Mucosa of rectum (tissue), 2 donors: ENCODE measurements at regions not wholly inside any gene's neighbourhood (a gene's known extent, or its start where the extent isn't known, plus 50 kb on each side); places are given as distances from the start of the nearest gene placed in this dataset.

Experiments used
- H3K27ac ChIP-seq, 2 donors: one replicate each; pipeline ENCODE4 v1.7.0; 2013; ENCODE audit warnings: inconsistent platforms in 2 of 2, low read depth in 2 of 2, low read length in 2 of 2
- H3K27me3 ChIP-seq, 2 donors: one replicate each; pipeline ENCODE4 v1.7.0; 2013; ENCODE audit warnings: low read length in 2 of 2; ENCODE audit not compliant: control insufficient read depth in 2 of 2, insufficient read depth in 2 of 2
- H3K36me3 ChIP-seq, 2 donors: one replicate each; pipeline ENCODE4 v1.7.0; 2013; ENCODE audit warnings: low read length in 2 of 2; ENCODE audit not compliant: control insufficient read depth in 2 of 2, insufficient read depth in 2 of 2
- H3K4me1 ChIP-seq, 2 donors: one replicate each; pipeline ENCODE4 v1.7.0; 2013; ENCODE audit warnings: low read length in 2 of 2, mild to moderate bottlenecking in 1 of 2; ENCODE audit not compliant: control insufficient read depth in 2 of 2, insufficient read depth in 2 of 2
- H3K4me3 ChIP-seq, 2 donors: one replicate each; pipeline ENCODE4 v1.7.0; 2013; ENCODE audit warnings: low read length in 2 of 2
- H3K9ac ChIP-seq, 2 donors: one replicate each; pipeline ENCODE4 v1.7.0; 2013; ENCODE audit warnings: low read length in 2 of 2, low read depth in 1 of 2, mild to moderate bottlenecking in 1 of 2
- H3K9me3 ChIP-seq, 2 donors: one replicate each; pipeline ENCODE4 v1.7.0; 2013; ENCODE audit warnings: low read length in 2 of 2; ENCODE audit not compliant: control insufficient read depth in 2 of 2
- donor health status: healthy.
- donor health status: Normal muscosa, but diverticular disease.

- Histone ChIP-seq H3K27ac (peak overlapping the region in 1 of 2 donors; percentile 33), H3K9ac (no peak overlapping the region), H3K4me1 (peaks cover 0 to 6% of the 10 kb centered on the region in 2 donors), H3K27me3 (no peaks in the 10 kb centered on the region), H3K4me3 (no peak overlapping the region), H3K36me3 (no peaks in the 10 kb centered on the region), H3K9me3 (no peaks in the 10 kb centered on the region)
These were observed 259.1 kb downstream of the SYK start for GRCh38 chr9:91060520-91061343.

DNA sequence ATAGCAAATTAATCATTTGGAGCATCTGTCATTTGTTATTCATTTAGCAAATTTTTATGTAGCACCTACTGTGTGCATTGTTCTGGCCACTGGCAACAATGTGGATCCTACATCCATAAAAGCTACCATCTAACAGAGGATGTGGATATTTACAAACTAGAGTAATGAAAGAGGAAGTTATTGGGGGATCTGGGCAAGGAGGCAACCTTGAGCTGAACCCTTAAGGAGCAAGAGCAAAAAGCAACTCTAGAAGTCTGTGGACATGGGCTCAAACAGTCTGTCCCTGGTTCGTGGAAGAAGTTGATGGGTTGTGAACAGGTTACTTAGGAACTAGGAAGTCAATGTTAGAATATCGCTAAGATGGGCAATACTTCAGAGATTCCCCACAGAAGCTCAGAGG lies 259.9 kb downstream of the SYK start:
- Histone ChIP-seq H3K9ac (no peak overlapping the region), H3K36me3 (no peaks in the 10 kb centered on the region), H3K4me3 (no peak overlapping the region), H3K4me1 (peaks cover 0 to 6% of the 10 kb centered on the region in 2 donors), H3K27ac (no peak overlapping the region), H3K27me3 (no peaks in the 10 kb centered on the region), H3K9me3 (no peaks in the 10 kb centered on the region)

DNA sequence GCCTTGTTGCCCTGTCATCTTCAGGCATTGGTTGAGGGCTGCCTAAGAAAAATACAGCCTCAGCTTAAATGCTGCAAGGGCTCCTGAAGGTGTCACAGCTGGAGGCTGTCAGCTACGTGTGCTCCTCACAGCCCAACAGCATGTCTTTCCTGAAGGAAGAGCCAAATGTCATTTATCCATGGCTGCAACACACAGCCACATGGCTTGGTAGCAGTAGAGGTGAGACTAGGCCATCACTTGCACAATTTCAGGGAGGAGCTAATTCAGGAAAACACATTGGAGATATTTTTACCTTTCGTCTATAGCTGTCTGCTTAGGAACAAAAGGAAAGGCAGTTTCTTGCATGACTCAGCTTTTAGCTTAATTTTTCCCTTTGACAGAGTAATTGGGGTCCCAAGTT lies 260.7 kb downstream of the SYK start:
- H3K4me1 ChIP-seq = peaks cover 0 to 6% of the 10 kb centered on the region in 2 donors
- H3K27me3 ChIP-seq = no peaks in the 10 kb centered on the region
- H3K9me3 ChIP-seq = no peaks in the 10 kb centered on the region
- H3K4me3 ChIP-seq = no peak overlapping the region
- no peak overlapping the region for H3K27ac ChIP-seq
- no peak overlapping the region for H3K9ac ChIP-seq
- no peaks in the 10 kb centered on the region for H3K36me3 ChIP-seq

- no peaks in the 10 kb centered on the region for H3K36me3 ChIP-seq
- no peak overlapping the region for H3K4me3 ChIP-seq
- no peak overlapping the region for H3K9ac ChIP-seq
- H3K27me3 ChIP-seq = no peaks in the 10 kb centered on the region
- no peaks in the 10 kb centered on the region for H3K9me3 ChIP-seq
- no peak overlapping the region for H3K27ac ChIP-seq
- H3K4me1 ChIP-seq = peaks cover 0 to 6% of the 10 kb centered on the region in 2 donors
These were observed 261.9 kb downstream of the SYK start for GRCh38 chr9:91063471-91063870.

DNA sequence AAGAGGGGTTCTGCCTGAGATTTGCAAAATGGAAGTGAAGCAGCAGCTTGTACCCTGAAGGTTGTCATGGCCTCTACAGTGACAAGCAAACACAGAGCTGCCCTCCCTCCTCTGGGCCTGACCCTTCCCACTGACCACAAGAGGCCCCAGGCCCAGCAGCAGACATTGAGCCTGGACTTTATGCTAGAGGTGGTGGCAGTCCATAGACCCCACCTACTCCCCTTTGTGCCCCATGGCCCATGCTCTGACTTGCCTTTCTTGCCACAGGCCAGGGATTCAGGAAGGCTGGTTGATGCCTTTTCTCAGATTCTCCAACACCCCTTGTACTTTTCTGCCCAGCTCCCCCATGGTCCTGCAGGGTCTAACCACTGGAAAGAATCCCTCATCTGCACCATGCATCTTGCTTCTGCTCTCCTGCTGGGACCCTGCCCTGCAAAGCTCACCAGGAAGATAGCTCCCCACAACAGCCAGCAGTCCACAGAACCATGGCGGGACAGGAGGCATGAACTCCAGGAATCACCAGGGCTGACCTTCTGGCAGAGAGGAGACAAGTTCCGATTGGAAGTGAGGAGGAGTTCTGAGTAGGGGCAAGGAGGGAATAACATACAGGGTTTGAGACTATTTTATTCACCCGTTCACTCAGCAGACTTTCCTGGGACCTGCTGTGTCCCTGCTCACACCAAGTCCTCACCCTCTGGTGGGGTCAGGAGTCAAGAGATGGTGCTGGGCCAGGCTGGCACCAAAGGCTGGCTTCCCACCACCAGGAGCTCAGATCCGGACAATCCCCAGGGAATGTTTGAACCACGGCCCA lies 263.8 kb downstream of the SYK start:
- Histone ChIP-seq H3K27ac (no peak overlapping the region), H3K9ac (no peak overlapping the region), H3K9me3 (no peaks in the 10 kb centered on the region), H3K36me3 (no peaks in the 10 kb centered on the region), H3K27me3 (no peaks in the 10 kb centered on the region), H3K4me3 (no peak overlapping the region), H3K4me1 (peaks cover 0 to 6% of the 10 kb centered on the region in 2 donors)

DNA sequence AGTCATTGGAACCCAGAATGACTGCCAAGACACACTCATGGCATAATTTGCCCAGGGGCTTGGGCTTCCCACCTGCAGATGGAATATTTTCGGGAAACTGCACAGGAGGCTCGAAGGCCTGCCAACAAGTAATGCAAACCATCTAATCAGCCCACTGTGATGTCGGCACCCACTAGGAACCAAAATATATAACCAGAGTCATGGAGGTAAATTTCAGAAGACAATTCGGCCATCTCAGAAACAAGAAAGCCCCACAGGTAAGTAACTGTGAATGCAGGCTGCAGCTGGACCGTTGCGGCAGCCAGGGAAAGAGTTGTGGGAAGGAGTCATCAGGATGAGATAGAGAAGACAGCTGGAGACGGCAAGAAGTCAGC lies 264.4 kb downstream of the SYK start:
- Histone ChIP-seq H3K27ac (no peak overlapping the region), H3K4me1 (peaks cover 0 to under 1% of the 10 kb centered on the region in 2 donors), H3K36me3 (no peaks in the 10 kb centered on the region), H3K27me3 (no peaks in the 10 kb centered on the region), H3K9ac (no peak overlapping the region), H3K9me3 (no peaks in the 10 kb centered on the region), H3K4me3 (no peak overlapping the region)

DNA sequence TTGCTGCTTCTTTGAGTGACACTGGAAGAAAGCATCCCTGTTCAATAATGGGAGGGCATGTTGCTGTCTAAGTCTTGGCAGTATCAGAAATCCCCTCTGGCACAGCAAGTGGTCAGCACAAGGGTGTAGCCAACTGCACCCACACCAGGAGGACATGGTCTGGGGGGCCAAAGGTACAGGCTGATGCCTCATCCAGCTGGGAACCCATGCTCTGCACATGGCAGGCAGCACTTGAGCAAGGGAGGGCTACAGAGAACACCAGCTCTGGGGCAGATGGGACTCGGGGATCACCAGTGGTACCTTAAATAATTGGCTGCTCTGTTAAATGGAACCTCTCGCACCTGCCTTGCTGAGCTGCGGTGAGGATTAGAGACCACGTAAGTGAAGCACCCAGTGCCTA lies 265.2 kb downstream of the SYK start:
- H3K36me3 ChIP-seq = no peaks in the 10 kb centered on the region
- no peaks in the 10 kb centered on the region for H3K4me1 ChIP-seq
- no peak overlapping the region for H3K4me3 ChIP-seq
- no peak overlapping the region for H3K27ac ChIP-seq
- no peak overlapping the region for H3K9ac ChIP-seq
- no peaks in the 10 kb centered on the region for H3K9me3 ChIP-seq
- H3K27me3 ChIP-seq = no peaks in the 10 kb centered on the region

GRCh38 chr9:91067306-91067860 lies 265.8 kb downstream of the SYK start:
- no peaks in the 10 kb centered on the region for H3K4me1 ChIP-seq
- no peak overlapping the region for H3K27ac ChIP-seq
- H3K9me3 ChIP-seq = no peaks in the 10 kb centered on the region
- no peaks in the 10 kb centered on the region for H3K36me3 ChIP-seq
- no peak overlapping the region for H3K4me3 ChIP-seq
- no peak overlapping the region for H3K9ac ChIP-seq
- H3K27me3 ChIP-seq = no peaks in the 10 kb centered on the region

DNA sequence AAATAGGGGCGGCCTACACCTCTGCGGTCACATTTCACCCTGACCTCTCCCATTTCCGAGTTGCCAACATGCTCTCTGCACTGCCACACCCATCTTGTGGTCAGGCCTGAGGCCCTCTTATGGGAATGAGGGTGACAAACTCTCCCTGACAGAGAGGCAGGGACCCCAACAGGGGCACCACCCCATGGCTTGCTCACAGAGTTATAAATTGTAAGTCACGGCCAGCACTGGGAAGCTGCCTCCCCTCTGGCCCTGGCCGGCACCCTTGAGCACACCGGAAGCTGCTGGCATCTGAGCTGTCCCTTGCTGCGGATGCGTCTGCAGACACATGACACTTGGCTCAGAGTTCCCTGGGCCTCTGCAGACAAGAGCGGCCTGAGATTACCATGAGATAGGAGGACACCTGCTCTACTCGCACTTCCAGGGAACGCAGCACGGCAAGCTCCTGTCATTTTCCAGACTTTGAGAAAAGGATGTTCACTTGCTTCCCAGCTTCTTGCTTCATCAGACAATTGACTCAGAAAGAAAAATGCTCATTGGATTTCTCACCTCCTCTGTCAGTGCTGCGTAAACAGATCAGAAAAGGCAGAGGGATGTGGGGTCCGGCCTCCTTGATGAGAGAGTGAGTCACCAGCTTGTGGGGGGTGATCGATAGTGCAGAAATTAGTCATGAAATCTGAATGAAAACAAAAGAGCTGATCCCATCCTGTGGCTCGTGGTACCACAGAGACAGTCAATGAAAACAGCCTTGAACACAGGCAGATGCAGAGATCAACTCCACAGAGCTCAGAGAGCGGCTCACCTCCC lies 269.8 kb downstream of the SYK start:
- no peak overlapping the region for H3K4me3 ChIP-seq
- no peaks in the 10 kb centered on the region for H3K9me3 ChIP-seq
- no peaks in the 10 kb centered on the region for H3K4me1 ChIP-seq
- no peaks in the 10 kb centered on the region for H3K36me3 ChIP-seq
- H3K27me3 ChIP-seq = no peaks in the 10 kb centered on the region
- H3K9ac ChIP-seq = no peak overlapping the region
- H3K27ac ChIP-seq = no peak overlapping the region
